IPS-NIHi7 (cell line): ENCODE measurements at regions not wholly inside any gene's neighbourhood (a gene's known extent, or its start where the extent isn't known, plus 50 kb on each side); places are given as distances from the start of the nearest gene placed in this dataset.
"Not testable (repeated sequence)": the region's sequence is repeated elsewhere in the genome, so short reads cannot be mapped to it uniquely, and the experiment has no call there.

Experiments
- DNase-seq: peaks from one replicate; pipeline ENCODE4 v3.0.0; 2012; ENCODE audit warnings: mixed read lengths; ENCODE audit errors: extremely low spot score

- not testable (repeated sequence) for DNase-seq
Measured at GRCh38 chrX:1016281-1016680, 196.2 kb downstream of the CRLF2 start.

- DNase-seq = no peak
Measured at GRCh38 chrX:1012678-1013300, 199.7 kb downstream of the CRLF2 start.

GRCh38 chrX:1011691-1012283 is 200.7 kb downstream of the CRLF2 start:
- DNase-seq = no peak

GRCh38 chrX:1009771-1010170 is 202.7 kb downstream of the CRLF2 start:
- DNase-seq = no peak

GRCh38 chrX:1006156-1006730 is 206.2 kb downstream of the CRLF2 start:
- DNase-seq = no peak

GRCh38 chrX:1002611-1003010 is 209.8 kb downstream of the CRLF2 start:
- DNase-seq = no peak

GRCh38 chrX:997631-998137 is 214.8 kb downstream of the CRLF2 start:
- peak; percentile 41 for DNase-seq

GRCh38 chrX:994780-995179 is 217.7 kb downstream of the CRLF2 start:
- no peak for DNase-seq

- no peak for DNase-seq
Measured at GRCh38 chrX:989959-990510, 222.4 kb downstream of the CRLF2 start.

GRCh38 chrX:988530-988929 is 223.9 kb downstream of the CRLF2 start:
- DNase-seq = not testable (repeated sequence)

GRCh38 chrX:981791-982626 is 230.4 kb downstream of the CRLF2 start:
- DNase-seq = peak; percentile 45

GRCh38 chrX:980587-981235 is 231.7 kb downstream of the CRLF2 start:
- DNase-seq = no peak

- not testable (repeated sequence) for DNase-seq
Measured at GRCh38 chrX:979127-979526, 233.3 kb downstream of the CRLF2 start.

- no peak for DNase-seq
Measured at GRCh38 chrX:973010-973632, 239.3 kb downstream of the CRLF2 start.

GRCh38 chrX:968148-968965 is 244.1 kb downstream of the CRLF2 start:
- no peak for DNase-seq

- DNase-seq = no peak
Measured at GRCh38 chrX:966396-967070, 245.9 kb downstream of the CRLF2 start.

GRCh38 chrX:964831-965416 is 247.5 kb downstream of the CRLF2 start:
- DNase-seq = no peak

- no peak for DNase-seq
Measured at GRCh38 chrX:960821-961220, 251.6 kb downstream of the CRLF2 start.

GRCh38 chrX:959595-959994 is 252.9 kb downstream of the CRLF2 start:
- DNase-seq = no peak
